ENCODE measurements at regions not wholly inside any gene's neighbourhood (a gene's known extent, or its start where the extent isn't known, plus 50 kb on each side); places are given as distances from the start of the nearest gene placed in this dataset.

DNA sequence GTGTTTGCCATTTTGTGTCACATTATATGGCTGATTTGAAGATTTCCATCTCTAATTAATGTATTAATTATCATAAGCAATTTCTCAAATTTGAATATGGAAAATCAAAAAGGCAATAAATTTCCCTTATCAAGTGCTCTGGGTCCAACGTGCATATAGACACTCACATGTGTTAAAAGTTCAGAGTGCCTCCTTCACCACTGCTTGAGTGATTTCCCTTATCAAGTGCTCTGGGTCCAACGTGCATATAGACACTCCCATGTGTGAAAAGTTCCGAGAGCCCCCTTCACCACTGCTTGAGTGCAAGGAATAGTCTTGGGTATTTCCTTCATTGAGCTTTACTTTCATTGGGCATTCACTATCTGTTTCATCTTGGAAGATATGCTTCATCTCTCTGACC is 421.0 kb upstream of the ZNF717 start:
- no peak for TF ChIP-seq POLR2A (IDR thresholded peaks at IDR 0.05)
- TF ChIP-seq CTCF (IDR thresholded peaks at IDR 0.05), result no peak
- no peak for DNase-seq
- no peak overlapping the region for H3K27ac ChIP-seq
- no peaks in the 10 kb centered on the region for H3K9me3 ChIP-seq
- no peaks in the 10 kb centered on the region for H3K4me1 ChIP-seq
- no peaks in the 10 kb centered on the region for H3K36me3 ChIP-seq
- H3K27me3 ChIP-seq, result no peaks in the 10 kb centered on the region
- H3K4me3 ChIP-seq, result no peak overlapping the region

GRCh38 chr3:76212679-76213078 is 427.3 kb upstream of the ZNF717 start:
- Histone ChIP-seq H3K4me1 (no peaks in the 10 kb centered on the region), H3K27me3 (no peaks in the 10 kb centered on the region), H3K9me3 (no peaks in the 10 kb centered on the region), H3K4me3 (no peak overlapping the region), H3K27ac (no peak overlapping the region), H3K36me3 (no peaks in the 10 kb centered on the region)
- TF ChIP-seq POLR2A (IDR thresholded peaks at IDR 0.05) (no peak), CTCF (IDR thresholded peaks at IDR 0.05) (no peak)
- no peak for DNase-seq

DNA sequence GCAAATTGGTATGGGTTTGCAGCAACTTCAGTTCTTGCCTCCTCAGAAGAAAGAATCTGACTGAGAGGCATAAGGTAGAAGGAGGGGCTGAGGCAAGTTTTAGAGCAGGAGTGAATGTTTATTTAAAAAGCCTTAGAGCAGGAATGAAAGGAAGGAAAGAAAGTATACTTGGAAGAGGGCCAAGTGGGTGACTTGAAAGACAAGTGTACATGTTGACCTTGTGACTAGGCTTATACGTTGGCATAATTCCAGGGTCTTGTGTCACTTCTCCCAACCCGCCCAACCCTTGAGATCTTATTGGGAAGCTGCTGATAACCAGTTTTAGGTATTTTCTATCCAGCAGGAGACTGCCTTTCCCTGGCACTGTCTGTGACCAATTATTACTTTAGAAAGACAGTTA is 436.9 kb upstream of the ZNF717 start:
- Histone ChIP-seq H3K9me3 (no peaks in the 10 kb centered on the region), H3K27ac (no peak overlapping the region), H3K4me3 (no peak overlapping the region), H3K27me3 (no peaks in the 10 kb centered on the region), H3K36me3 (no peaks in the 10 kb centered on the region), H3K4me1 (no peaks in the 10 kb centered on the region)
- no peak for DNase-seq
- no peak for TF ChIP-seq POLR2A (IDR thresholded peaks at IDR 0.05)

GRCh38 chr3:76231258-76231657 is 445.9 kb upstream of the ZNF717 start:
- H3K36me3 ChIP-seq, result no peaks in the 10 kb centered on the region
- no peak for TF ChIP-seq CTCF (IDR thresholded peaks at IDR 0.05)
- no peak overlapping the region for H3K4me3 ChIP-seq
- no peaks in the 10 kb centered on the region for H3K27me3 ChIP-seq
- DNase-seq, result no peak
- no peaks in the 10 kb centered on the region for H3K9me3 ChIP-seq
- no peak overlapping the region for H3K27ac ChIP-seq
- H3K4me1 ChIP-seq, result no peaks in the 10 kb centered on the region

GRCh38 chr3:76242886-76243753 is 457.8 kb upstream of the ZNF717 start:
- TF ChIP-seq POLR2A (IDR thresholded peaks at IDR 0.05), result no peak
- TF ChIP-seq CTCF (IDR thresholded peaks at IDR 0.05), result no peak
- no peak for DNase-seq
- H3K27ac ChIP-seq, result no peak overlapping the region
- H3K36me3 ChIP-seq, result no peaks in the 10 kb centered on the region
- no peaks in the 10 kb centered on the region for H3K4me1 ChIP-seq
- H3K4me3 ChIP-seq, result no peak overlapping the region
- no peaks in the 10 kb centered on the region for H3K27me3 ChIP-seq
- H3K9me3 ChIP-seq, result no peaks in the 10 kb centered on the region

DNA sequence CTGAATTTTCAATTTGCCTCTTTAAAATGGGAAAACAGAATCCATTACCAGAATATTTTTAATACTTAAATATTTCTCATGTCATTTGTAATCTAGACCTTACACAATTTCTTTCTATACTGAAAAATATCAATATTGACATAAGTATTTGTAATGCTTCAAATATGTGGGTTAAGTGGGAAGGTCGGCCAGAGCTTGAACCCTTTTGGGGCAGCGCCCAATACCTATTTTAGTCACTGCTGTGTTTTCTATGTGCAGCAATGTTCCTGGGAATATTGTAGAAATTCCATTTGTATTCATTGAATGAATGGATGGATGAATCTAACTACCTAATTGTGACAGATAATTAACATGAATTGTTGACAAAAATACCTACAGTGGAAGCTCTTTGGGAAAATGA is 459.7 kb upstream of the ZNF717 start:
- no peak overlapping the region for H3K27ac ChIP-seq
- H3K4me3 ChIP-seq, result no peak overlapping the region
- no peaks in the 10 kb centered on the region for H3K4me1 ChIP-seq
- H3K27me3 ChIP-seq, result no peaks in the 10 kb centered on the region
- no peak for DNase-seq
- no peaks in the 10 kb centered on the region for H3K9me3 ChIP-seq
- H3K36me3 ChIP-seq, result no peaks in the 10 kb centered on the region
- no peak for TF ChIP-seq CTCF (IDR thresholded peaks at IDR 0.05)
- no peak for TF ChIP-seq POLR2A (IDR thresholded peaks at IDR 0.05)

Data from Peyer's patch (tissue), 4 donors.